ENCODE measurements at regions not wholly inside any gene's neighbourhood (a gene's known extent, or its start where the extent isn't known, plus 50 kb on each side); places are given as distances from the start of the nearest gene placed in this dataset.

GRCh38 chr3:83393276-83393675 is 1565.5 kb upstream of the CADM2 start:
- H3K4me3 ChIP-seq (ENCODE audit: low read length): no peak overlapping the region
- DNase-seq: no peak
- no peaks in the 10 kb centered on the region for H3K9me3 ChIP-seq (ENCODE audit: control insufficient read depth, low read length)
- no peaks in the 10 kb centered on the region for H3K36me3 Mint-ChIP-seq (ENCODE audit: low read depth)
- no peaks in the 10 kb centered on the region for H3K36me3 ChIP-seq (ENCODE audit: control insufficient read depth, insufficient read depth, low read length)
- no peaks in the 10 kb centered on the region for H3K27me3 Mint-ChIP-seq (ENCODE audit: insufficient read depth)
- peaks cover 4% of the 10 kb centered on the region for H3K9me3 Mint-ChIP-seq
- TF ChIP-seq CTCF (conservative IDR thresholded peaks at IDR 0.05): no peak
- no peak overlapping the region for H3K4me3 Mint-ChIP-seq
- no peaks in the 10 kb centered on the region for H3K4me1 Mint-ChIP-seq
- no peaks in the 10 kb centered on the region for H3K27me3 ChIP-seq (ENCODE audit: control insufficient read depth, insufficient read depth, low read length, poor library complexity, severe bottlenecking)
- no peak overlapping the region for H3K27ac ChIP-seq (ENCODE audit: low read depth, low read length)
- no peak overlapping the region for H3K9ac ChIP-seq (ENCODE audit: extremely low read depth, low read length, poor library complexity, severe bottlenecking)
- 93% methylated on average over 3 of the region's 3 CpGs; no CpG with 5 or more reads in 1 of the 2 experiments for WGBS, 2 experiments (ENCODE audit: insufficient coverage in 1 of 2, insufficient read length in 1 of 2)
- no peaks in the 10 kb centered on the region for H3K4me1 ChIP-seq (ENCODE audit: control insufficient read depth, insufficient read depth, low read length)
- H3K27ac Mint-ChIP-seq: no peak overlapping the region

GRCh38 chr3:83403927-83404326 is 1554.9 kb upstream of the CADM2 start:
- no peak for DNase-seq
- H3K4me1 ChIP-seq (ENCODE audit: control insufficient read depth, insufficient read depth, low read length): no peaks in the 10 kb centered on the region
- 91 to 94% methylated on average over 5 to 10 of the region's 10 CpGs for WGBS, 2 experiments (ENCODE audit: insufficient coverage in 1 of 2, insufficient read length in 1 of 2)
- H3K36me3 Mint-ChIP-seq (ENCODE audit: low read depth): no peaks in the 10 kb centered on the region
- no peak overlapping the region for H3K4me3 ChIP-seq (ENCODE audit: low read length)
- no peaks in the 10 kb centered on the region for H3K9me3 ChIP-seq (ENCODE audit: control insufficient read depth, low read length)
- H3K4me1 Mint-ChIP-seq: no peaks in the 10 kb centered on the region
- H3K9me3 Mint-ChIP-seq: no peaks in the 10 kb centered on the region
- no peak overlapping the region for H3K9ac ChIP-seq (ENCODE audit: extremely low read depth, low read length, poor library complexity, severe bottlenecking)
- no peak for TF ChIP-seq CTCF (conservative IDR thresholded peaks at IDR 0.05)
- no peaks in the 10 kb centered on the region for H3K36me3 ChIP-seq (ENCODE audit: control insufficient read depth, insufficient read depth, low read length)
- no peak overlapping the region for H3K27ac Mint-ChIP-seq
- no peak overlapping the region for H3K27ac ChIP-seq (ENCODE audit: low read depth, low read length)
- H3K4me3 Mint-ChIP-seq: no peak overlapping the region
- no peaks in the 10 kb centered on the region for H3K27me3 Mint-ChIP-seq (ENCODE audit: insufficient read depth)
- no peaks in the 10 kb centered on the region for H3K27me3 ChIP-seq (ENCODE audit: control insufficient read depth, insufficient read depth, low read length, poor library complexity, severe bottlenecking)

- H3K9me3 ChIP-seq (ENCODE audit: control insufficient read depth, low read length): no peaks in the 10 kb centered on the region
- WGBS, 2 experiments (ENCODE audit: insufficient coverage in 1 of 2, insufficient read length in 1 of 2): 87 to 93% methylated on average over 2 of the region's 2 CpGs
- H3K4me3 ChIP-seq (ENCODE audit: low read length): no peak overlapping the region
- H3K4me1 Mint-ChIP-seq: no peaks in the 10 kb centered on the region
- H3K27me3 ChIP-seq (ENCODE audit: control insufficient read depth, insufficient read depth, low read length, poor library complexity, severe bottlenecking): no peaks in the 10 kb centered on the region
- H3K9ac ChIP-seq (ENCODE audit: extremely low read depth, low read length, poor library complexity, severe bottlenecking): no peak overlapping the region
- H3K4me1 ChIP-seq (ENCODE audit: control insufficient read depth, insufficient read depth, low read length): no peaks in the 10 kb centered on the region
- DNase-seq: no peak
- no peaks in the 10 kb centered on the region for H3K9me3 Mint-ChIP-seq
- no peaks in the 10 kb centered on the region for H3K27me3 Mint-ChIP-seq (ENCODE audit: insufficient read depth)
- no peak overlapping the region for H3K27ac Mint-ChIP-seq
- TF ChIP-seq CTCF (conservative IDR thresholded peaks at IDR 0.05): no peak
- H3K36me3 ChIP-seq (ENCODE audit: control insufficient read depth, insufficient read depth, low read length): no peaks in the 10 kb centered on the region
- H3K36me3 Mint-ChIP-seq (ENCODE audit: low read depth): no peaks in the 10 kb centered on the region
- H3K4me3 Mint-ChIP-seq: no peak overlapping the region
- no peak overlapping the region for H3K27ac ChIP-seq (ENCODE audit: low read depth, low read length)
These were observed 1532.5 kb upstream of the CADM2 start for GRCh38 chr3:83426300-83426699.
